ENCODE measurements at regions not wholly inside any gene's neighbourhood (a gene's known extent, or its start where the extent isn't known, plus 50 kb on each side); places are given as distances from the start of the nearest gene placed in this dataset.

DNA sequence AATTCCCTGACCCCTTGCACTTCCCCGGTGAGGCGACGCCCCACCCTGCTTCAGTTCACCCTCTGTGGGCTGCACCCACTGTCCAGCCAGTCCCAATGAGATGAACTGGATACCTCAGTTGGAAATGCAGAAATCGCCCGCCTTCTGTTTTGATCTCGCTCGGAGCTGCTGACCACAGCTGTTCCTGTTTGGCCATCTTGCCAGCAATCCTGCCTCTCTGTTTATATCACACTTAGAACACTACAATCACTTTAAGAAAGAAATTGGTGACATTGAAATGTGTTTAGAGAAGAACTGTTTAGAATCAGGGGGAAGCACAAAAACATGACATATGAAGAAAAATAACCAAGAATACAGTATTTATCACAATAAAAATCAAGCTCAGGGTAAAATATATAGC, 127.5 kb upstream of the SUCLG2 start:
- TF ChIP-seq, protein P1, sequence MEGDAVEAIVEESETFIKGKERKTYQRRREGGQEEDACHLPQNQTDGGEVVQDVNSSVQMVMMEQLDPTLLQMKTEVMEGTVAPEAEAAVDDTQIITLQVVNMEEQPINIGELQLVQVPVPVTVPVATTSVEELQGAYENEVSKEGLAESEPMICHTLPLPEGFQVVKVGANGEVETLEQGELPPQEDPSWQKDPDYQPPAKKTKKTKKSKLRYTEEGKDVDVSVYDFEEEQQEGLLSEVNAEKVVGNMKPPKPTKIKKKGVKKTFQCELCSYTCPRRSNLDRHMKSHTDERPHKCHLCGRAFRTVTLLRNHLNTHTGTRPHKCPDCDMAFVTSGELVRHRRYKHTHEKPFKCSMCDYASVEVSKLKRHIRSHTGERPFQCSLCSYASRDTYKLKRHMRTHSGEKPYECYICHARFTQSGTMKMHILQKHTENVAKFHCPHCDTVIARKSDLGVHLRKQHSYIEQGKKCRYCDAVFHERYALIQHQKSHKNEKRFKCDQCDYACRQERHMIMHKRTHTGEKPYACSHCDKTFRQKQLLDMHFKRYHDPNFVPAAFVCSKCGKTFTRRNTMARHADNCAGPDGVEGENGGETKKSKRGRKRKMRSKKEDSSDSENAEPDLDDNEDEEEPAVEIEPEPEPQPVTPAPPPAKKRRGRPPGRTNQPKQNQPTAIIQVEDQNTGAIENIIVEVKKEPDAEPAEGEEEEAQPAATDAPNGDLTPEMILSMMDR (IDR thresholded peaks at IDR 0.05): no peak
- no peak for TF ChIP-seq EP300 (IDR thresholded peaks at IDR 0.05)
